ENCODE measurements at regions not wholly inside any gene's neighbourhood (a gene's known extent, or its start where the extent isn't known, plus 50 kb on each side); places are given as distances from the start of the nearest gene placed in this dataset.

DNA sequence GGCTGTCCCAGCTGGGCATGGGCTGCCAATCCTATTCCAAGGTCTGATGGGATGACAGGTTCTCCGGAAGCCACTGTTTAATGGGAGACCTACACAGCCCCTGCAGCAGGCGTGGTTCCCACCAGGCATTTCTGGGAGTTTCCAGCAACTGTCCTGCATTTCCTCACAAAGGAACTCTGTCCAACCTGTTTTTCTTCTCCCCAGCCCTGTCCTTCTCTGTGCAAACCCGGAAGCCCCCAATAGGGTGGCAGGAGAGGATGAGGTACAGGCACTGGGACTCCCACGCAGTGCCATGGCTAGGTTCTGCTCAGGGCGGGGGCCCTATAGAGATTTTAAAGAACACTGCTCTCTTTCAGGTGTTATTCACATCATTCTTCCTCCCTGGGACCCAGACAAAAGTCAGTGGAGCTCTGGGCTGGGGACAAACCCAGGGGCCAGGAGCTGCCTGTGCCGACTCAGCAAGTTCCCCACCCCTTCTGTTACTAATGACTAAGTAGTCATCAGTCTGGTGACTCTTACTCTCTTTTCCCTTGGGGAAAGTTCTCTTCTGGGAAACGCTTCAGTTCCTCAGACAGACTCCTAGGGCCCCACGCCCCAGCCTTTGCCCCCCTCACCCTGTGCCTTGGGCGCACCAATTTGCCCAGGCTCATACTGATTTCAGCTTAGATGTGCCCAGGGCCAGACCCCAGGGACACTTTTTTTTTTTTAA lies 97.7 kb downstream of the CD47 start:
- no peak for DNase-seq (ENCODE audit: low read depth in 2 of 2)

DNA sequence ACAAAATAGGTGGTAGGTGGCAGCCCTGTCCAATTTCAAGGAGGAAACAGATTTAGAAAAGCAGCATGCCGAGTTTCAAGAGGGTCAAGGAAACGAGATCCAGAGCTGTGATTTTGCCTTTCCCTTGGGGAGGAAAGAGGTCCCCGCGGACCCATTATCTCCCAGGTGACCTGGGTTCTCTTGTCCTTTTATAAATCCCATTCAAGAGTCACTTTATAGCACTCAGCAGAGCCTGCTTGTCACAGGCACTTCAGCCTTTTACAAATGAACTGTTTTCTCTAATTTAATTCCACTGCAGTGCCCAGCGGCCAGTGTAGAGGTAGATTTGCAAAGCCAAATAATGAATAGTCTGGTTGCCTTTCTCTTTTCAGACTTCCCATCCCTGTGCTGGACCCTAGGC lies 99.9 kb downstream of the CD47 start:
- no peak for DNase-seq (ENCODE audit: low read depth in 2 of 2)

DNA sequence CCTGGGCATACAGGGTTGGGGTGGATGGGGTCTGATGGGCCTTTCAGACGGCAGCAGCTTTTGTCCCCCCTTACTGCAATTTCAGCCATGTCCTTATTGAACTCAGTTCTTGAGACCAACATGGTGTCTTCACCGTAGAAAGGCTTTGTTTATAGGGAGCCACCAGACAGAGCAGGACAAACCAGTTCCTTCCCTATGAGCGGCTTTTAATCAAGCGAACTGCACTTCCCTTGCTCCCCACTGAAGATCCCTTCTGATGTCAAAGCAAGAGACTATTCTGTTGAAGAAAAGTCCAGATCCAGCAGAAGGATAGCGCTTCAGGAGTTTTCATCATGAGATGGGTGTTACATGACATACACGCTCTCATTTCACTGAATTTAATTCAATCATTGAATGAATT lies 100.4 kb downstream of the CD47 start:
- DNase-seq (ENCODE audit: low read depth in 2 of 2), result no peak

DNA sequence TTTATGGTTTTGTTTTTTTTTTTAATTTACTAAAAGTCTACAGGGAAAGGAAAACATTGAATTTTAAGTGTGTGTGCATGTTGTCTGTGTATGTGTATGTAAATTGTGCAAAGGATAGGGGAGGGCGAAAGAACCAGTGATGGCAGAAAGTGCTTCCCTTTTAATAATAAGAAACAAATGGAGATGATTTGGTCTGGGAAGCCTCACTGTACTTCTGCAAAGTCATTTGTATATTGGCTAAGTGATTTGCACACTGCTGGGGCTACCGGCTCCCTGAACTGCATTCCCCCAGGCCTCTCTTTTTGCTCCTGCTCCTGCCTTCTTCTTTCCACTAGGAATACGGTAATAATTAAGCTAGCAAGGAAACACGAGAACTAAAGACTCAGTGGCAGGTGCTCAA lies 101.2 kb downstream of the CD47 start:
- no peak for DNase-seq (ENCODE audit: low read depth in 2 of 2)

DNA sequence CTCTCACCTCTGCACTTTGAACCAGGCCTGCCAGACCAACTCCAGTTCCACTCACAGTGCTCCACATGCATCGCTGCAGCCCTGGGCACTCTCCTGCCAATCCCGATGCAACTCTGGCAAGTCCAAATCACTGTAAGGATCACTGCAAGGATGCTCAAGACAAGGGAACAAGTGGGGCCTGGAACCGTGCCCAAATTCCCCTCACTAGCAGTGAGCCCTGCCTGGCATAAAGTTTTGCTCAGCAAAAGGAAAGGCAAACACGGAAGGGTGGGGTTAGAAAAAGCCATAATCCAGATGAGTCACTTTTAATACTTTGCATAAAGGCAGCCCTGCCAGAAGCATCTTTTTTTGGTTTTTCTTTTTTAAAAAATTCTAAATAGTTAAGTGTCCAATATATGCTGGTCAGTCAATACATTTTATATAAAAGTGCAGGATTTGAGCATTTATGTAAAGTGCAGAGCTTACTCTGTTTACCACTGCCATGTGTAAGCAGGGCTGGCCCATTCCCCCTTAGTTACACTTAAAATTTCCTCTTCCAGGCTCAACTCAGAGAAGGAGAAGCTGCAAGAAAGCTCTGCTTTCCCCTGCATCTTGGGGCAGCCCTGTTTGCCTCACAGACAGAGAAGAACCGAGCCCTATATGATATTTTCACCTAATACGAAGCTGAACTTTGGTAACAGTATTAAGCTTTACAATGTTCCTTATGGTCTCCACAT lies 102.2 kb downstream of the CD47 start:
- no peak for DNase-seq (ENCODE audit: low read depth in 2 of 2)

DNA sequence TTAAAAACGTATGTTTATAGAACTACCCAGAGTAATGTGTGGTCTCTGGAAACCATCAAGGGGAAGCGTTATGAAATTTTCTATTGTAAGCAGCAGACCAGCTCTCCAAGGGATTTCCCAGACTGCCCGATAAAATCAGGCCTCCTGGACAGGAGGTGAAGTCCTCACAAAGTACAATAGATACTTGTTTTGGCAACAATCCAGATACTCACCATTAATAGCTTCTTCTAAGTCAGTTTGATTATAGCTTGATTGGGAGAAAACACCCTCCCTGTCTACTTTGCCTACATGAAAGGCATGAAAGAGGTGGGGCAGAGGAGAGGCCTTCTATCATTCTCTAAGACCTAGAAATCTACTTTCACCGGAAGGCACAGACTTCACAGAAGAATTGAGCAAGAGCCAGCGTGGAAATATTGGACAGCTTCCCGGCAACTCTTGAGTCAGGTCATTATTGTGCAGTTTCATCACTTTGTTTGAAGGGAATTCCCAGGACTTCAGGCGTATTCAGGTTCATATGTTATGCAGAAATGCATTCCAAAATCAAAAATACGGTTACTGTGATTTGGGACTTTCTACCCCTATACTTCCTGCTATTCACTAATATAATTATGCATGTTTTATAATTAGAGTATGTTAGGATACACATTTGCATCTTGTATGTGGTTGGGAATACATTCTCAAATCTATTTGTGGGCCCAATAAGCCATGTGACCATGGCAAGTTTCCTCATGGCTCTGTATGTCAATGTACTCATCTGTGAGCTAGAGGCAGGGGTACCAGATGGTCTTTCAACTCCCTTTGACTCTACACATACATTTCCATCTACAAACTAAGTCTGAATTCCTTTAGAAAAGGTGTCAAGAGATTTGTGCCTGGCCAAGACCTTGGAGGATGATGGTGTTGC lies 103.5 kb downstream of the CD47 start:
- no peak for DNase-seq (ENCODE audit: low read depth in 2 of 2)

DNA sequence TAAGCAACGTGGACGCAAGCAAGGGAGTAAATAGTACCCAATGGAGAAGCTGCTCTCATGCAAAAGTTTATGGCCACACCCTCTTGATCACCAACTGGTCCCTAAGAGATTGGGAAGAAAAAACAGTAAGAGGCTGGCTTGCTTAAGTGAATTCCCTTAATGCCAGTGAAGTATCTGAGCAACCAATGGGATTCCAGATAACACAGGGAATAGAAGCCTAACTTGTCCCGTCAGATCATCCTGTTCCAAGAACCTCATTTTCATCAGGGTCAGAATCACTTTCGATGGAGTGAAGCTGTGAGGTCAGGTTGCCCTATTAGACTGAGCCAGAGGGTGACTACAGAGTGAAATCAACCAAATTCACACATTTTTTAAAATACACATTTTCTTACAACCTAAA lies 104.3 kb downstream of the CD47 start:
- no peak for DNase-seq (ENCODE audit: low read depth in 2 of 2)

DNA sequence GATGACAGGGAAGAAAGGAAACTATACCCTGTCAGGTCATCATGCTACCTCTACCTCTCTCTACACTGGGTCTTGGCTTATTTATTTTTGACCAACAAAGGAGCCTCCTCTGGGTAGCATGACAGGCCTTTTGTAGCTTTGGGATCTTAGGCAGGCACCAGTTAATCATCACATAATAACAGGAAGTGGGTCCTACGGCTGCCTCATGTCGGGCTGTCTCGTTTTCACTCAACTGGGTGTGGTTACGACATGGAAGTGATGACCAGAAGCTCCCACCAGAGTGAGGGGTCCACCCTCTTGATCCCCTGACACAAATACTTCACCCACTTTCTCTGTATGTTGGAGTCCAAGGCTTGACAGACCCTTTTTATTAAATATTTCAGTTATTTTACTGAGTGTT lies 105.3 kb downstream of the CD47 start:
- DNase-seq (ENCODE audit: low read depth in 2 of 2), result no peak

DNA sequence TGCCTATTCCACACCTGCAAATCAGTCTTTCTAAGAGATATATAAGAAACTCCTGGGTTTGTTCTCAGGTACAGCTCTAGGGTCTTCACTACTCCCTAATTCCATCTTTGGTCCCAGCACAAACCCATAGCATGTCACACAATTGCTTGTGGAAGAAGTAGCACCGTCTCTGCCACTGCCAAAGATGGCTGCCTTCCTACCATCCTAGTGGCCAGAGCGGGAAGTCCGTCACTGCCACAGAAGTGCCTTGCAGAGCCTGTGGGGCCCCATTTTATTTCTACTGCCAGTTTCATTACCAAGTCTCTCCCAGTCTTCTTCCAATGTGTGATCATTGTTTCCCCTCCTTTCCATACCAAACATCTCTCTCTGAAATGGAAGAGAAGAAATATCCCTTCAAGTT lies 107.6 kb downstream of the CD47 start:
- DNase-seq (ENCODE audit: low read depth in 2 of 2), result no peak

DNA sequence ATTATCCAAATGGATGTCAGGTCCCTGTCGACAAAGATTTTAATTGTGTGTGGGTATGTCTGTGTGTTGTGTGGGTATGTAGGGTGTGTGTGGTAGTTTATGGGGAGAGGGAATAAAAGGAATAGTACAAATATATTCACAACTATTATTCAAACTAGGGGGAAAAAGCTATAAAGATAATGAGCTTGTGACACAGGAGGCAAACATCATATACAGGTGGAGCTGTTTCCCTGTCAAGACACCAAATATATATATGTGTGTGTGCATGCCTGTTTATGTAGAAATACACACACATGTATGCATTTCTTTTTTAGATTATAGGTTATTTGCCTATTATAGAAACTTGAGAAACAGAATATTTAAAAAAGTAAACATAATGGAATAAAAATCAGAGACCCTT lies 108.7 kb downstream of the CD47 start:
- DNase-seq (ENCODE audit: low read depth in 2 of 2), result no peak

DNA sequence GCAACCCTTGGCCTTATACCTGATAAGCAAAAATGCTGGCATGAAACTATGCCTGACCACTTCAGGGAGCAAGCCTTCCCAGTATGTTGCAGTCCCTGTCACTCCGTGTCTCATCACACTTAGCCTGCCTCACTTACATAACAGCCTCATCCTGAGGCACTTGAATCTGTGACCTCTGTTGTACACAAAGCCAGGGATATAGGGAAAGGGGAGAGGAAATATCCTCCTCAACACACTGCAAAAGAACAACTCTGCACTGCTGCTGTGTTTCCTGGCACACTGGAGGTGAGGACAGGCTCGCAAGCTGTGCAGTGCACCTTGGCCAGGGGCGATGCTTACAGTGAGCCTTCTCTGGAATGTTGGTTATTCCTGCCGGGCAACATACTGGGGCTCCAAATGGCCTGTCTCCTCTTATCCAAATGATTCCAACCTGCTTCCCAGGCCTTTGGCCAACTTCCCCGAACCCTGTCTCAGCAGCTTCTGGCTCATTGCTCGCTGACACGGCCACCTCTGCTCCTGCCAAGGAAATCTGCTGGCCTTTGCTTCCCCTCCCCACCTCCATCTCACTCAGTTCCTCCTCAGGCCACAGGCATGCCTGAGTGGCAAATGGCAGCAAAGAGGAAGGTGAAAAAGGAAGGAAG lies 109.2 kb downstream of the CD47 start:
- DNase-seq (ENCODE audit: low read depth in 2 of 2), result no peak

DNA sequence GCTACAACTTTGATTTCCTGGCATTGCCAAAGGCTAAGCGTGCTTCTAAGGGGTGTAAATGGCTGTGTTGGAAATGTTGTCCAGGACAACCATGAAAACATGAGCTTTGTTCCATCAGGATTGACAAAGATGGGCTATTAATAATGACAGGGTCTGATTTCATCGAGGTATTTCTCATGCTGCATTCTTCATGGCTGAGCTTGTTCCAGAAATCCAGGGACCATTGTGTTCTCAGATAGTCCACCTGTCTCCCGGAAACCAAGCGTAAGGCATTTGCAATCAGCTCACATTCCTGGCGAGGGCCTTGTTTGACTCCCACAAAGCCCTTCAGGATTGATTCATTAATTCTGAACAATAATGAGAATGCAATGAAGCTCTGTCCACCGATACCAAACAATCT lies 111.3 kb downstream of the CD47 start:
- DNase-seq (ENCODE audit: low read depth in 2 of 2), result no peak

DNA sequence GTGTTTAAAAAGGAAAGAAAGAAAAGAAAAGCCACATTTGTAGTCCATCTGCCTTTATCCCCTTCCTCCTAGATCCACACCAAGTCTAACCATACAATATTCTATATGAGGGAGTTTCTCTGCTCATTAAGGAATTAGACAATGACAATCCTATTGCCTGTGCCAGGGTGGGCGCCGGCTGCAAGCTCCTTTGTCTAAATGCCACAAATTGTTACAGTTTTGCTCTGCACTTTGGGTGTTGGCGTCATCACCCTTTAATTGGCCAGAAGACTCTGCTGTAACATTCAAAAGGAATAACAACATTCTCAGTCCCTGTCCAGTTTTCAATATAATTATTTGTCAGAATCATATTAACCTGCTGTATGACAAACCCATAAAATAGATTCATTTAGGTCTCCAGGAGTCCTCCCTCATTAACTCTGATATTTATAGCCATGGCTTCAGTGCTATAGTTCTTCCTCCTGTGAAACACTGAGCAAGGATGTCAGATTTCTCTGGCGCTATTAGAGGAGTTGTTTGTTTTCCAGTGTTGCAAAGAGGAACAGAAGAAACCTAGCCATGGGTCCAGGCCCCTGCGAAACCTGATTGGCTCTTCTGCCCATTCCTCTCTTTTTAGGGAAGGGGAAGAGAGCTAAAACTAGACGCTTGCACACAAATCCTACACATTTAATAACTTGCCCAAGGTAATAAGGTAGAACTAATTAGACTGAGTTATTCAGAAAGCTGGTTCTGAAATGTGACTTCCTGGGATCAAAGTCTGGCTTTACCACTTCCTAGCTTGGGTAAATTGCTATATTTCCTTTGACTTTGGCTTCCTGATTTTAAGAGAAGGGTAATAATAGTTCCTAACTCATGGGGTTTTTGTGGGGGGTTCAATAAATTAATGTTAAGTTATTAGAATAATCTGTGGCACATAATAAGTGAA lies 112.4 kb downstream of the CD47 start:
- DNase-seq (ENCODE audit: low read depth in 2 of 2), result no peak

DNA sequence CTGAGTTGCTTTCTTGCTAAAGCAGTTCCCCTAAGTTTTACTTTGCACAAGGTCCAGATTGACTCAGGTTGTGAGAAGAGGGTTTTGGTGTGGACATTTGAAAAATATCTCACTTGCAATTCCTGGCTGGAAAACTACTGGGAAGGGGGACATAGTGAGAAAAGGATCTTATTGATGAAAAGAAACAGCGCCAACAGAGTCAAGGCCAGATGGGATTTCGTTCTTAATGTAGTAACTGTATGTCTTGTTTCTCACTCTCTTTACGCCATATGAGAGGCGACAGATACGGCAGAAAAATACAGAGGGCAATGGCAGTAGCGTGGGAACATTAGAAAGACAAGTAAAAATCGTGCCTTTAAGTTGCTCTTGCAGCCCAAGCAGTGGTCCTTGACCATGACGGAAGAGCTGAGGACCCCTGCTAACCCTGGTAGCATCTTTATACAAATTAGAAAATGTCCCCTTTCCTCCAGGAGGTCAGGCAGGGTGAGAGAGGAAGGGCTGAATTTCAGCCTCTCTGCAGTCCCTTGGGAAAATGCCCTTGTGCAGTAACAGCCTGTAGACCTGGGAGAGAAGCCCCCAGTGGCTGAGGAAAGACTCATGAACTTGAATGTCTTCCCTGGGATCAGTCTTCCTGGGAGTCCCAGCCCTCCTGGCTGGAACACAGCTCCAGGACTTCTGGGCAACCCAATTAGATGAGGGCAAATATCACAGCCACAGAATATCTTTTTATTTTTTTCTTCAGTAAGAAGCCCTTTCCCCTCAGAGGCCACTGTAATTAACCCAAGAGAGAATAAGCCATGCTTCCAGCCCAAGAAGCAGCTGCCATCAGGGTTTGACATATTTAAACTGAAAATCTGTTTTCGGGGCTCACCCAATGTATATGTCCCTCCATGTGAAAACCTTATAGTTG lies 113.4 kb downstream of the CD47 start:
- no peak for DNase-seq (ENCODE audit: low read depth in 2 of 2)

DNA sequence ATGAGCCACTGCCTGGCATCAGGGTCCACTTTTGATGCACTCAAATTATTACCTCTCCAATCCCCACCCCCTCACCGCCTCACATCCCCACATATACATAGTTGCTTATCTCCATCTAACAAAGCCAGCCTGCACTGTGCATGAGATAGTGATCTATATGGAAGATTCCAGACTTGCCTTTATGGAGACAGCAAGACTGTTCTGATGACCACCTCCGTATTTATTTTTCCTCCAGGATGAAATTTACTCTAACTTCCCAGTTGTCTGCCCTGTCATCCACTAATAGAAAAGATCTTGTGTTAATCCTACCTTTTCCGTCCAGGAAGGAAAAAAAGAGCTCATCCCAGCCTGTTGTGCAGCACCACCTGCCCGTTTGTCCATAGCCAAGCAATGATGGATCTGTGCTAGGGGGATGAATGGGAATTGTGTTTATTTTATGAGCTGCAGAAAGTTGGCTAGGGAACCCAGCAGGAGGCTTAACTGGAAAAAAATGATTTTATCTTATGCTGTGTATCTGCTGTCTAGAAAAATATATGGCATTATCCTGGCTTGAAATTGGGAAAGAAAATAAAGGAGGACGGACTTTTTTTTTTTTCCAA lies 114.5 kb downstream of the CD47 start:
- DNase-seq (ENCODE audit: low read depth in 2 of 2), result no peak

DNA sequence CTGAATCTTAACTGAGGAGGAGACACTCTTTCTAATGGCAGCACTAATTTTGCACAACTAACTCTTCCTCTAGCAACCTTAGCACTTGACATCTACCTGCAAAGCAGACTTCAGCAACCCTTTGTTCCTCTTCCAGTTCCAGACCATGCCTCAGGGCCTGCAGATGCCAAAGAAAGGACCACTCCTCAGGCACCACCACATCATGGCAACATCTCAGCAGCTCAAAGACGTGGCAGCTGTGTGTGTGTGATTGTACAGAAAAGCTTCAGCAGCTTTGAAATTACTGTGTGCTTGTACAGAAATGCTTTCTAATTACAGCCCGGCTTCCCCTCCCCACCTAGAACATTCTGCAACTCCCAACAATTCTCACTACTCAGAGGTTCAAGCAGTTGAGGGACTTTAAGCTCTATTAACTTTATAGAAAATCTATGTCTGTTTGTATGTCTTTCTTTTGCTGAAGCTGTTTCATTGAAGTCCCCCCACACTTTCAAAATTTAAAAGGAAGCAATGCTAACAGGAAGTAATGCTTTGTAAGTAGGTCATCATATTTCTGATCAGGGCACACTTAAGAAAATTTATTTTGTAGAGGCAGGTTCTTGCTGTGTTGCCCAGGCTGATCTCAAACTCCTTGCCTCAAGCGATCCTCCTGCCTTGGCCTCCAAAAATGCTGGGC lies 115.2 kb downstream of the CD47 start:
- DNase-seq (ENCODE audit: low read depth in 2 of 2), result no peak

DNA sequence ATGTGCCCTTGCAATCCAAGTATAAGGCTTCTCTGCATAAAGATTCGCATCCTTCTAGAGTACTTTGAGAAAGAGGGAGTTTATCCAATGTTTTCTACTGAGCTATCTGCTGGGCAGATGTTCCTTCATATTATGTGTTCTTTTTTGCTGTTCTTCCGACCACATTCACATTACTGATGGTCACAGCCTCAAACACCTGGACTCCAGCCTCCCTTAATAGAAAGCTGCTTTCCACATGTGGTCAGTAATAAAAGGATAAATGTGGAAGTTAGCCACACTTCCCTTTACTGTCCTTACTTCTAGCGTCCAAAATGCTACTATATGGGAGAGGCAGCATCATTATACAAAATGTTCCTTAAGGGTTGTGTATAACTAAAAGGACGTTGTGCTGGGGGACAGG lies 116.9 kb downstream of the CD47 start:
- no peak for DNase-seq (ENCODE audit: low read depth in 2 of 2)

DNA sequence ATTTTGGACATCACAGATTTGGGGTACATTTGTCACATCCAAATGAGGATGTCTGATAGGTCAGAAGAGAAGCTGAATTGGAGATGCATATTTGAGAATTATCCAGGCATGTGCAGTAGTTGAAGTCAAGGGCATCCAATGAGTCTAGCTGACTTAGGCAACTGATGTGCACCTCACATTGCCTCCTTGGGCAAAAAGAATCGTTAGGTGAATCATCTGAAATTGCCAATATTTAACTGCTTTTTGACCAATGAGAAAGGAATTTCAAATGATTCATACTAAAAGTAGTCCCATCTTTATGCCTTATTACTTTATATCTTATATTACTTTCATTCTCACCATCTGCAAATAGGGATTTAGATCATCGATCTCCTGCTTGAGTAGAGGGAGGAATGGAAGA lies 117.7 kb downstream of the CD47 start:
- DNase-seq (ENCODE audit: low read depth in 2 of 2), result no peak

DNA sequence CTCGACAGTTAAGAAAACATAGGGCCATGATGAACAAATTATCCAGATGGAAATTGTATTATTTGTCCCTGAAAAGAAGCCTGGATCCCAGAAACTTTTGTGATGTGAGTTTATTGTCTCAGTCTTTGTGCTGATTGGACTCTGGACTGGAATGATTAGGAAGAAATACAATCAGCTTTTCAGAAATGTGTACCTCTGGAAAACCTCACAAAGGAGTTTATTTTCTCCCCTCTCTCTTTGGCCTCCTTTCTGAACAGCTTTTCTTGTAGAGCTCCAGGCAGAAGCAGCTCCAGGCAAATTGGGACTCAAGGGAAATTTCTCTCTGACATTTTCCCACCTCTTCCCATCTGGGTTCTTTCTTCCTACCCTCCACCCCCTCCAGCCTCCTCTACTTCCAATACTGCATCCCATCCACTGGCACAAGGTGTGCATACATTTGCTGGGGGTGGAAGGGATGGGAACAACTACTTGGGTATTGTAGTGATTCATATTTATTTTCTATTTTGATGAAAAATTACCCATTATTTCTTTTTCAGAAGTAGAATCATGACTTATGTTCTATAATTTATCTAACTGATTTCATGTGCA lies 119.7 kb downstream of the CD47 start:
- DNase-seq (ENCODE audit: low read depth in 2 of 2), result no peak

All from stimulated activated CD8-positive, alpha-beta memory T cell treated with anti-CD3 and anti-CD28 coated beads, Interleukin-15, amount 100 ng/mL, for 4 hours (primary cell).